HepG2 (cell line): ENCODE measurements at regions not wholly inside any gene's neighbourhood (a gene's known extent, or its start where the extent isn't known, plus 50 kb on each side); places are given as distances from the start of the nearest gene placed in this dataset.

Experiments used
- CEBPB ChIP-seq: IDR thresholded peaks from 2 replicates; pipeline ENCODE4 v1.6.1; 2011; ENCODE audit warnings: low read depth, low read length, improper control_type of control experiment, borderline replicate concordance
- ELF3 ChIP-seq: IDR thresholded peaks from 2 replicates; pipeline ENCODE4 v1.6.1; 2016; ENCODE audit warnings: missing genetic modification reagents, missing compliant biosample characterization
- NFE2L1 ChIP-seq: sonication (generic); formaldehyde crosslinking; IDR thresholded peaks from 2 replicates; pipeline ENCODE4 v1.4.0; 2020; ENCODE audit warnings: missing genetic modification reagents, mild to moderate bottlenecking, borderline replicate concordance
- PATZ1 ChIP-seq: sonication (generic); formaldehyde crosslinking; IDR thresholded peaks from 2 replicates; pipeline ENCODE4 v1.4.0; 2020; ENCODE audit warnings: missing genetic modification reagents
- PBX3 ChIP-seq: sonication (generic); formaldehyde crosslinking; IDR thresholded peaks from 2 replicates; pipeline ENCODE4 v1.8.1; 2023; ENCODE audit warnings: missing genetic modification reagents, inconsistent platforms, borderline replicate concordance
- PHF20 ChIP-seq: sonication (generic); formaldehyde crosslinking; IDR thresholded peaks from 2 replicates; pipeline ENCODE4 v1.5.0; 2020; ENCODE audit warnings: mild to moderate bottlenecking, missing genetic modification reagents
- POLR2A ChIP-seq, 2 experiments: IDR thresholded peaks; 2 replicates each; pipeline ENCODE4 v1.6.1; 2011; ENCODE audit warnings: low read depth in 2 of 2, low read length in 2 of 2, mild to moderate bottlenecking in 1 of 2, moderate library complexity in 1 of 2; ENCODE audit not compliant: insufficient read depth in 1 of 2
- REST ChIP-seq, 2 experiments: IDR thresholded peaks; 2 replicates each; pipeline ENCODE4 v1.6.1; 2011 to 2012; ENCODE audit warnings: low read length in 2 of 2, borderline replicate concordance in 1 of 2, low read depth in 1 of 2, mild to moderate bottlenecking in 1 of 2, moderate library complexity in 1 of 2
- ZNF704 ChIP-seq: sonication (generic); formaldehyde crosslinking; IDR thresholded peaks from 2 replicates; pipeline ENCODE4 v1.8.1; 2023; ENCODE audit warnings: mild to moderate bottlenecking, inconsistent platforms, moderate library complexity, missing genetic modification reagents, borderline replicate concordance
- TF ChIP-seq, protein P1 (sequence below): IDR thresholded peaks from 2 replicates; pipeline ENCODE4 v1.6.1; 2016; ENCODE audit warnings: low read depth, borderline replicate concordance
- TF ChIP-seq, protein P2 (sequence below): sonication (generic); formaldehyde crosslinking; IDR thresholded peaks from 2 replicates; pipeline ENCODE4 v1.5.0; 2020; ENCODE audit warnings: mild to moderate bottlenecking, missing genetic modification reagents
- TF ChIP-seq, protein P3 (sequence below): sonication (generic); formaldehyde crosslinking; IDR thresholded peaks from 2 replicates; pipeline ENCODE4 v1.4.0; 2020; ENCODE audit warnings: mild to moderate bottlenecking, missing genetic modification reagents
- TF ChIP-seq, protein P4 (sequence below): sonication (generic); formaldehyde crosslinking; IDR thresholded peaks from 2 replicates; pipeline ENCODE4 v1.5.0; 2020; ENCODE audit warnings: mild to moderate bottlenecking, missing genetic modification reagents, moderate library complexity
- TF ChIP-seq, protein P5 (sequence below): IDR thresholded peaks from 2 replicates; pipeline ENCODE4 v1.6.1; 2016; ENCODE audit warnings: low read depth

DNA sequence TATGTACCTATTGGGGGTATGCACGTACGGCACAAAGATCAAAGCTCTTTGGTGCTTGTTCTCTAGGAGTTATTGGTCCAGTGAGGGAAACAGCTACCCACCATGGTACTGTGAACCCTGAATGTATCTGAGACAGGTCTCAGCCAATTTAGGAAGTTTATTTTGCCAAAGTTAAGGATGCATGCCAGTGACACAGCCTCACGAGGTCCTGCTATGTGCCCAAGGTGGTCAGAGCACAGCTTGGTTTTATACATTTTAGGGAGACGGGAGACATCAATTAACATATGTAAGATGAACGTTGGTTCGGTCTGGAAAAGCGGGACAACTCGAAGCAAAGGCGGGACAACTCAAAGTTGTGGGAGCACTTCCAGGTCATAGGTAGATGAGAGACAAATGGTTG lies 75.8 kb downstream of the SOWAHC start:
- TF ChIP-seq NFE2L1 (no peak), CEBPB (no peak), POLR2A (IDR thresholded peaks at IDR 0.05; ENCODE audit: insufficient read depth in 1 of 2, low read depth in 2 of 2, low read length in 2 of 2) (no peak), PHF20 (CRISPR knock-in tag) (no peak), PATZ1 (CRISPR knock-in tag) (no peak), PBX3 (CRISPR knock-in tag) (no peak), ELF3 (no peak), REST (IDR thresholded peaks at IDR 0.05; ENCODE audit: borderline replicate concordance in 1 of 2, low read depth in 1 of 2, low read length in 2 of 2) (no peak), ZNF704 (CRISPR knock-in tag) (no peak)
- TF ChIP-seq, protein P1, sequence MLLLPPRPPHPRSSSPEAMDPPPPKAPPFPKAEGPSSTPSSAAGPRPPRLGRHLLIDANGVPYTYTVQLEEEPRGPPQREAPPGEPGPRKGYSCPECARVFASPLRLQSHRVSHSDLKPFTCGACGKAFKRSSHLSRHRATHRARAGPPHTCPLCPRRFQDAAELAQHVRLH: no peak
- TF ChIP-seq, protein P2, sequence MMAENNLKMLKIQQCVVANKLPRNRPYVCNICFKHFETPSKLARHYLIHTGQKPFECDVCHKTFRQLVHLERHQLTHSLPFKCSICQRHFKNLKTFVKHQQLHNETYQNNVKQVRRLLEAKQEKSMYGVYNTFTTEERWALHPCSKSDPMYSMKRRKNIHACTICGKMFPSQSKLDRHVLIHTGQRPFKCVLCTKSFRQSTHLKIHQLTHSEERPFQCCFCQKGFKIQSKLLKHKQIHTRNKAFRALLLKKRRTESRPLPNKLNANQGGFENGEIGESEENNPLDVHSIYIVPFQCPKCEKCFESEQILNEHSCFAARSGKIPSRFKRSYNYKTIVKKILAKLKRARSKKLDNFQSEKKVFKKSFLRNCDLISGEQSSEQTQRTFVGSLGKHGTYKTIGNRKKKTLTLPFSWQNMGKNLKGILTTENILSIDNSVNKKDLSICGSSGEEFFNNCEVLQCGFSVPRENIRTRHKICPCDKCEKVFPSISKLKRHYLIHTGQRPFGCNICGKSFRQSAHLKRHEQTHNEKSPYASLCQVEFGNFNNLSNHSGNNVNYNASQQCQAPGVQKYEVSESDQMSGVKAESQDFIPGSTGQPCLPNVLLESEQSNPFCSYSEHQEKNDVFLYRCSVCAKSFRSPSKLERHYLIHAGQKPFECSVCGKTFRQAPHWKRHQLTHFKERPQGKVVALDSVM: no peak
- TF ChIP-seq, protein P3, sequence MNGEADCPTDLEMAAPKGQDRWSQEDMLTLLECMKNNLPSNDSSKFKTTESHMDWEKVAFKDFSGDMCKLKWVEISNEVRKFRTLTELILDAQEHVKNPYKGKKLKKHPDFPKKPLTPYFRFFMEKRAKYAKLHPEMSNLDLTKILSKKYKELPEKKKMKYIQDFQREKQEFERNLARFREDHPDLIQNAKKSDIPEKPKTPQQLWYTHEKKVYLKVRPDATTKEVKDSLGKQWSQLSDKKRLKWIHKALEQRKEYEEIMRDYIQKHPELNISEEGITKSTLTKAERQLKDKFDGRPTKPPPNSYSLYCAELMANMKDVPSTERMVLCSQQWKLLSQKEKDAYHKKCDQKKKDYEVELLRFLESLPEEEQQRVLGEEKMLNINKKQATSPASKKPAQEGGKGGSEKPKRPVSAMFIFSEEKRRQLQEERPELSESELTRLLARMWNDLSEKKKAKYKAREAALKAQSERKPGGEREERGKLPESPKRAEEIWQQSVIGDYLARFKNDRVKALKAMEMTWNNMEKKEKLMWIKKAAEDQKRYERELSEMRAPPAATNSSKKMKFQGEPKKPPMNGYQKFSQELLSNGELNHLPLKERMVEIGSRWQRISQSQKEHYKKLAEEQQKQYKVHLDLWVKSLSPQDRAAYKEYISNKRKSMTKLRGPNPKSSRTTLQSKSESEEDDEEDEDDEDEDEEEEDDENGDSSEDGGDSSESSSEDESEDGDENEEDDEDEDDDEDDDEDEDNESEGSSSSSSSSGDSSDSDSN (CRISPR knock-in tag): no peak
- TF ChIP-seq, protein P4, sequence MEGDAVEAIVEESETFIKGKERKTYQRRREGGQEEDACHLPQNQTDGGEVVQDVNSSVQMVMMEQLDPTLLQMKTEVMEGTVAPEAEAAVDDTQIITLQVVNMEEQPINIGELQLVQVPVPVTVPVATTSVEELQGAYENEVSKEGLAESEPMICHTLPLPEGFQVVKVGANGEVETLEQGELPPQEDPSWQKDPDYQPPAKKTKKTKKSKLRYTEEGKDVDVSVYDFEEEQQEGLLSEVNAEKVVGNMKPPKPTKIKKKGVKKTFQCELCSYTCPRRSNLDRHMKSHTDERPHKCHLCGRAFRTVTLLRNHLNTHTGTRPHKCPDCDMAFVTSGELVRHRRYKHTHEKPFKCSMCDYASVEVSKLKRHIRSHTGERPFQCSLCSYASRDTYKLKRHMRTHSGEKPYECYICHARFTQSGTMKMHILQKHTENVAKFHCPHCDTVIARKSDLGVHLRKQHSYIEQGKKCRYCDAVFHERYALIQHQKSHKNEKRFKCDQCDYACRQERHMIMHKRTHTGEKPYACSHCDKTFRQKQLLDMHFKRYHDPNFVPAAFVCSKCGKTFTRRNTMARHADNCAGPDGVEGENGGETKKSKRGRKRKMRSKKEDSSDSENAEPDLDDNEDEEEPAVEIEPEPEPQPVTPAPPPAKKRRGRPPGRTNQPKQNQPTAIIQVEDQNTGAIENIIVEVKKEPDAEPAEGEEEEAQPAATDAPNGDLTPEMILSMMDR (CRISPR knock-in tag): no peak
- TF ChIP-seq, protein P5, sequence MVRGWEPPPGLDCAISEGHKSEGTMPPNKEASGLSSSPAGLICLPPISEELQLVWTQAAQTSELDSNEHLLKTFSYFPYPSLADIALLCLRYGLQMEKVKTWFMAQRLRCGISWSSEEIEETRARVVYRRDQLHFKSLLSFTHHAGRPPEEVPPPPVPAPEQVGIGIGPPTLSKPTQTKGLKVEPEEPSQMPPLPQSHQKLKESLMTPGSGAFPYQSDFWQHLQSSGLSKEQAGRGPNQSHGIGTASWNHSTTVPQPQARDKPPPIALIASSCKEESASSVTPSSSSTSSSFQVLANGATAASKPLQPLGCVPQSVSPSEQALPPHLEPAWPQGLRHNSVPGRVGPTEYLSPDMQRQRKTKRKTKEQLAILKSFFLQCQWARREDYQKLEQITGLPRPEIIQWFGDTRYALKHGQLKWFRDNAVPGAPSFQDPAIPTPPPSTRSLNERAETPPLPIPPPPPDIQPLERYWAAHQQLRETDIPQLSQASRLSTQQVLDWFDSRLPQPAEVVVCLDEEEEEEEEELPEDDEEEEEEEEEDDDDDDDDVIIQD: no peak
